Inflammatory macrophage treated with lipopolysaccharide for 1 hour (primary cell): ENCODE measurements at regions not wholly inside any gene's neighbourhood (a gene's known extent, or its start where the extent isn't known, plus 50 kb on each side); places are given as distances from the start of the nearest gene placed in this dataset.

Experiments used
- DNase-seq, 2 donors: peaks; one replicate each; pipeline ENCODE4 v3.0.0-alpha.2; 2020 to 2022

- no peak for DNase-seq
Observed at GRCh38 chr5:173720953-173721600, 104.6 kb upstream of the BOD1 start.

GRCh38 chr5:173721601-173722232, 105.3 kb upstream of the BOD1 start:
- DNase-seq, result no peak

- DNase-seq, result no peak
Observed at GRCh38 chr5:173726846-173727557, 110.6 kb upstream of the BOD1 start.

- no peak for DNase-seq
Observed at GRCh38 chr5:173727839-173728778, 111.7 kb upstream of the BOD1 start.

- DNase-seq, result no peak
Observed at GRCh38 chr5:173729079-173729765, 112.8 kb upstream of the BOD1 start.

GRCh38 chr5:173730632-173731298, 114.3 kb upstream of the BOD1 start:
- DNase-seq, result no peak

- DNase-seq, result no peak
Observed at GRCh38 chr5:173733021-173733420, 116.6 kb upstream of the BOD1 start.

- no peak for DNase-seq
Observed at GRCh38 chr5:173733425-173733824, 117.0 kb upstream of the BOD1 start.

- no peak for DNase-seq
Observed at GRCh38 chr5:173733831-173734501, 117.5 kb upstream of the BOD1 start.

GRCh38 chr5:173734716-173735115, 118.3 kb upstream of the BOD1 start:
- no peak for DNase-seq

- no peak for DNase-seq
Observed at GRCh38 chr5:173735184-173735583, 118.7 kb upstream of the BOD1 start.

- no peak for DNase-seq
Observed at GRCh38 chr5:173735691-173736090, 119.2 kb upstream of the BOD1 start.

GRCh38 chr5:173736374-173736773, 119.9 kb upstream of the BOD1 start:
- no peak for DNase-seq

GRCh38 chr5:173736923-173737412, 120.5 kb upstream of the BOD1 start:
- DNase-seq, result no peak

- no peak for DNase-seq
Observed at GRCh38 chr5:173739741-173740140, 123.3 kb upstream of the BOD1 start.

GRCh38 chr5:173740400-173740799, 124.0 kb upstream of the BOD1 start:
- DNase-seq, result no peak

- no peak for DNase-seq
Observed at GRCh38 chr5:173741087-173741486, 124.6 kb upstream of the BOD1 start.

- no peak for DNase-seq
Observed at GRCh38 chr5:173741729-173742431, 125.4 kb upstream of the BOD1 start.

- peak; percentile 63 for DNase-seq
Observed at GRCh38 chr5:173742432-173742816, 126.0 kb upstream of the BOD1 start.

GRCh38 chr5:173743641-173744343, 127.3 kb upstream of the BOD1 start:
- DNase-seq, result no peak
